ENCODE measurements at regions not wholly inside any gene's neighbourhood (a gene's known extent, or its start where the extent isn't known, plus 50 kb on each side); places are given as distances from the start of the nearest gene placed in this dataset.
"Not testable (repeated sequence)": the region's sequence is repeated elsewhere in the genome, so short reads cannot be mapped to it uniquely, and the experiment has no call there.

DNA sequence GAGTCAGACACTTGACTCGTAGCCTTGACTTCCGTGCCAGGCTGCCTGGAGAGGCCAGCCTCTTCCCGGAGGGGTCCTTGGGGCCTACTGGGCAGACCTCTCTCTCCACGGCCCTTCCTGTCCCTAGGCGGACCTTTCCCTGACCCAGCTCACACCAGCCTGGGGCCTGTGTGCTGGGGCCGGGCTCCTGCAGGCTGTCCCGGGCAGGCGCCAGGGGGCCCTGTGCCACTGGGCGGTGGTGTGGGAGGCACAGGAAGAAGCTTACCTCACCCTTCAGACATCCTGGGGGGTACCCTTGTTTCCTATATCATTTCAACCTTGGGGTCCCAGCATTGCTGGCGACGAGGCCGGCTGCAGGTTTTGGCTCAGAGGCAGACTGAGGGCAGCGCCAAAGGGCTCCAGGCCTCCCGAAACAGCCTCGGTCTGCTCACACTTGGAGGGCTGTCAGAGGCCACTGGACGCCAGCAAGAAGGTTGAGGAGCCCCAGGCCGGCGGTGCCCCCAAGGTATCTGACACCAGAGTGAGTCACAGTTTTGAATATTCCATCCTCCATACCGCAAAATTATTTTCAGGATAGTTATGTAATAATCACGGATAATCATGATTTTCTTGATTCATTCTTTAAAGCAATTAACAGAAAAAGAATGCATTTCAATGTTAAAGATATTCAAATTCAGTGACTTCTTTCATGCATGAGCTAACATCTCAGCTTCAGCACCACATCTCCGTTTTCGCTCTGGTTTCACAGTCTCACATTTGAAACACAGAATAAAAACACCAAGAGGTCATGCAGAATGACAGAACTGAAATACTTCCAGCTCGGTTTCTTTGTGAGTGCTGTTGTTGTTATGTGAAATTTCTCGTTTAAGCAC lies 3967.6 kb upstream of the TPTE start:
- H3K36me3 Mint-ChIP-seq (ENCODE audit: low read depth); DNase-seq (ENCODE audit: low read depth, low spot score); H3K9me3 Mint-ChIP-seq; H3K4me1 Mint-ChIP-seq; H3K27ac Mint-ChIP-seq (ENCODE audit: unreplicated experiment); H3K27me3 Mint-ChIP-seq (ENCODE audit: low read depth); H3K4me3 Mint-ChIP-seq: not testable (repeated sequence)

DNA sequence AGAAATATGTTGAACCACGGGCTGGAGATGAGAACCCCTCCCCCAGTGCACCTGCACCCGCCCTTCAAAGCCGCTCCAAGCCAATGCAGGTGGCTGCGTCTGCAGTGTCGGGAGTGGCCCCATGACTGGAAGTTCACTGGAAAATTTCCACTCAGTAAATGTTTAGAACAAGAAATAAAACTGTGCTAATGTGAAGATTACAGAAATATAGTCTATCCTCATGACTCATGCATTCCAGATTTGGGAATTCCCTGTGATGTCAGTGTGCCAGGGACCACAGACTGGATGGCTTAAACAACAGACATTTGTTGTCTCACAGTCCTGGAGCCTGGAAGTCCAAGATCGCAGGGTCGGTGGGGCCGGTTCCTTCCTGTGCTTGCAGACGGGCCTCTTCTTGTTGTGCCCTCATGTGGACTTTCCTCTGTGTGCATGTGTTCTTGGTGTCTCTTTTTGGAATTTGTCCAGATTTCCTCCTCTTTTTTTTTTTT lies 3967.0 kb upstream of the TPTE start:
- not testable (repeated sequence) for H3K9me3 Mint-ChIP-seq; H3K27me3 Mint-ChIP-seq (ENCODE audit: low read depth); DNase-seq (ENCODE audit: low read depth, low spot score); H3K4me1 Mint-ChIP-seq; H3K27ac Mint-ChIP-seq (ENCODE audit: unreplicated experiment); H3K4me3 Mint-ChIP-seq; H3K36me3 Mint-ChIP-seq (ENCODE audit: low read depth)

GRCh38 chr21:6556516-6556915 lies 3964.9 kb upstream of the TPTE start:
- H3K27ac Mint-ChIP-seq (ENCODE audit: unreplicated experiment); H3K27me3 Mint-ChIP-seq (ENCODE audit: low read depth); H3K4me1 Mint-ChIP-seq; H3K9me3 Mint-ChIP-seq; H3K4me3 Mint-ChIP-seq; H3K36me3 Mint-ChIP-seq (ENCODE audit: low read depth); DNase-seq (ENCODE audit: low read depth, low spot score): not testable (repeated sequence)

GRCh38 chr21:6557415-6557814 lies 3964.0 kb upstream of the TPTE start:
- not testable (repeated sequence) for H3K36me3 Mint-ChIP-seq (ENCODE audit: low read depth); DNase-seq (ENCODE audit: low read depth, low spot score); H3K27me3 Mint-ChIP-seq (ENCODE audit: low read depth)

GRCh38 chr21:6561168-6561567 lies 3960.2 kb upstream of the TPTE start:
- not testable (repeated sequence) for H3K9me3 Mint-ChIP-seq; H3K27ac Mint-ChIP-seq (ENCODE audit: unreplicated experiment); H3K27me3 Mint-ChIP-seq (ENCODE audit: low read depth); DNase-seq (ENCODE audit: low read depth, low spot score); H3K4me3 Mint-ChIP-seq; H3K4me1 Mint-ChIP-seq; H3K36me3 Mint-ChIP-seq (ENCODE audit: low read depth)

More at GRCh38 chr21:6557415-6557814, 3964.0 kb upstream of the TPTE start:
- H3K27ac Mint-ChIP-seq (ENCODE audit: unreplicated experiment); H3K4me3 Mint-ChIP-seq; H3K9me3 Mint-ChIP-seq; H3K4me1 Mint-ChIP-seq: not testable (repeated sequence)

GRCh38 chr21:6561578-6561977 lies 3959.8 kb upstream of the TPTE start:
- not testable (repeated sequence) for H3K4me3 Mint-ChIP-seq; H3K4me1 Mint-ChIP-seq; H3K9me3 Mint-ChIP-seq; H3K36me3 Mint-ChIP-seq (ENCODE audit: low read depth); H3K27me3 Mint-ChIP-seq (ENCODE audit: low read depth); DNase-seq (ENCODE audit: low read depth, low spot score); H3K27ac Mint-ChIP-seq (ENCODE audit: unreplicated experiment)

DNA sequence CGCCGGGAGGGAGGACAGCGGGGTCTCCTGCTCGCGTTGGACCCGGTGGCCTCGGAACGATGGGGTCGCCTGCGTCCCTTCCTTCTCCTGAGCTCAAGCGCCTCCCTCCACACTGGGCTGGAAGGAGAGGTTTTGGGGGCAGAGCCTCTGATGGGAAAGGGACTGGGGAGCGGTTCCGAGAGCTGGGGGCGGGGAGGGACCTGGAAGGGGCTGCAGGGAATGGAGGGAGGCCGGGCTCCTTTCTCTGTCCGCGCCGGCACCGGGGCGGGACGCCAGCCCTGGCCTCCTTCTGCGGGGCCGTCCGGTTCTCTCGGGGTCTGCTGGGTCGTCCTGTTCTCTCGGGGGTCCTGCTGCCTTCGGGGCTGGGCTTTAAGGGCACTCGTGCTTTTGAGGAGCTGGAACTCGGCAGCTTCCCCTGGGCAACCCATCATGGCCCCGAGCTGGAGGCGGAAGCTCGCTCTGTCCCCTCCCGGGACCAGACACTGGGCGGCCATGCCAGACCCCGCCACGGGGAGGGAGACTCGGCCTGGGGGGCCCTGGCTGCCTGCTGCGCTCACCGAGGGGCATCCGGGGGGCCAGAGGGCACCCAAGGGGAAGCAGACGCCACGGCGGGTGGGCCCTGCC lies 3956.7 kb upstream of the TPTE start:
- not testable (repeated sequence) for H3K9me3 Mint-ChIP-seq; H3K4me3 Mint-ChIP-seq; H3K27me3 Mint-ChIP-seq (ENCODE audit: low read depth); DNase-seq (ENCODE audit: low read depth, low spot score); H3K36me3 Mint-ChIP-seq (ENCODE audit: low read depth); H3K4me1 Mint-ChIP-seq; H3K27ac Mint-ChIP-seq (ENCODE audit: unreplicated experiment)

GRCh38 chr21:6565190-6566094 lies 3955.9 kb upstream of the TPTE start:
- not testable (repeated sequence) for H3K4me3 Mint-ChIP-seq; H3K36me3 Mint-ChIP-seq (ENCODE audit: low read depth); DNase-seq (ENCODE audit: low read depth, low spot score); H3K27me3 Mint-ChIP-seq (ENCODE audit: low read depth); H3K4me1 Mint-ChIP-seq; H3K27ac Mint-ChIP-seq (ENCODE audit: unreplicated experiment); H3K9me3 Mint-ChIP-seq

- H3K4me3 Mint-ChIP-seq; H3K36me3 Mint-ChIP-seq (ENCODE audit: low read depth); H3K27me3 Mint-ChIP-seq (ENCODE audit: low read depth); H3K9me3 Mint-ChIP-seq; H3K4me1 Mint-ChIP-seq; DNase-seq (ENCODE audit: low read depth, low spot score); H3K27ac Mint-ChIP-seq (ENCODE audit: unreplicated experiment): not testable (repeated sequence)
Measured at GRCh38 chr21:6567542-6567941, 3953.8 kb upstream of the TPTE start.

DNA sequence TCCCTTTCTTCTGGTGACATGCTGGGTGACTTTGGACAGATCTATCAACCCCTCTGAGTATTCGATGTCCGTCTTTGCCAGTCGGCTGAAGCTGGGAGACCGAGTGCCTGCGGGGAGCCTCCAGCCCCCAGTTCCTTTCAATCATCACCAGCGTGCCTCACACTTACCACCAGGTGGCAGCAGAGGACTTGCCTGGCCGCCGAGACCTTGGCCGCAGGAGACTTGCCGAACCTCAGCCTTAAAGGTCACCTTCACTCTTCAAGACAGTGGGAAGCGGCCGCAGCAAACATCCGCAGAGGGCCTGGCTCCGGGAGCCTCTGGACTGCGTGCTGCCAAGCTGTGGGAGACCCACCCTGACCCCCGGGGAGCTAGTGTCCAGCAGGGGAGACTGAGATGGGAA lies 3952.2 kb upstream of the TPTE start:
- H3K27me3 Mint-ChIP-seq (ENCODE audit: low read depth); H3K36me3 Mint-ChIP-seq (ENCODE audit: low read depth); H3K27ac Mint-ChIP-seq (ENCODE audit: unreplicated experiment); H3K4me3 Mint-ChIP-seq; H3K9me3 Mint-ChIP-seq; H3K4me1 Mint-ChIP-seq; DNase-seq (ENCODE audit: low read depth, low spot score): not testable (repeated sequence)

GRCh38 chr21:6569587-6570392 lies 3951.6 kb upstream of the TPTE start:
- not testable (repeated sequence) for H3K4me3 Mint-ChIP-seq; H3K4me1 Mint-ChIP-seq; DNase-seq (ENCODE audit: low read depth, low spot score); H3K27me3 Mint-ChIP-seq (ENCODE audit: low read depth); H3K27ac Mint-ChIP-seq (ENCODE audit: unreplicated experiment); H3K36me3 Mint-ChIP-seq (ENCODE audit: low read depth); H3K9me3 Mint-ChIP-seq

- not testable (repeated sequence) for DNase-seq (ENCODE audit: low read depth, low spot score); H3K36me3 Mint-ChIP-seq (ENCODE audit: low read depth); H3K27ac Mint-ChIP-seq (ENCODE audit: unreplicated experiment); H3K4me3 Mint-ChIP-seq; H3K9me3 Mint-ChIP-seq; H3K4me1 Mint-ChIP-seq; H3K27me3 Mint-ChIP-seq (ENCODE audit: low read depth)
Measured at GRCh38 chr21:6570700-6571368, 3950.5 kb upstream of the TPTE start.
